ENCODE measurements at regions not wholly inside any gene's neighbourhood (a gene's known extent, or its start where the extent isn't known, plus 50 kb on each side); places are given as distances from the start of the nearest gene placed in this dataset.

DNA sequence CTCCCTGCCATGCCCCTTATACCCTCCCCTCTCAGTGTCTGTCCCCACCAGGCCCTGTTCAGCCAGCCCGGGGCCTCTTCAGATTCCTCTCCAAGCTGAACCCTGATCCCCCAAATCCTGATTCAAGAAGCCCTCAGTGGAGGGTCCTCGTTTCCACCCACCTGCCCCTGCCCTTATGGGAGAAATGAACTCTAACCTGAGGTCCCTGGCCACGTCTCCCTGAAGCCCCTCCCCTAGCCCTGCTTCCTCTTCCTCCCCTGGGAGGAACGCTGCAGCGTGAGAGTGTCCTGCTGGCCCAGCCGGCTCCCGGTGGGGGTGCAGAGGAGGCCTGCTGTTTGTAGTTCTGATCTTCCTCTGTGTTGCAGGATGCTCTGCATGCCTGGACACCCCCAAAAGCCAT, 56.7 kb upstream of the GLI2 start:
- TF ChIP-seq, protein P1, sequence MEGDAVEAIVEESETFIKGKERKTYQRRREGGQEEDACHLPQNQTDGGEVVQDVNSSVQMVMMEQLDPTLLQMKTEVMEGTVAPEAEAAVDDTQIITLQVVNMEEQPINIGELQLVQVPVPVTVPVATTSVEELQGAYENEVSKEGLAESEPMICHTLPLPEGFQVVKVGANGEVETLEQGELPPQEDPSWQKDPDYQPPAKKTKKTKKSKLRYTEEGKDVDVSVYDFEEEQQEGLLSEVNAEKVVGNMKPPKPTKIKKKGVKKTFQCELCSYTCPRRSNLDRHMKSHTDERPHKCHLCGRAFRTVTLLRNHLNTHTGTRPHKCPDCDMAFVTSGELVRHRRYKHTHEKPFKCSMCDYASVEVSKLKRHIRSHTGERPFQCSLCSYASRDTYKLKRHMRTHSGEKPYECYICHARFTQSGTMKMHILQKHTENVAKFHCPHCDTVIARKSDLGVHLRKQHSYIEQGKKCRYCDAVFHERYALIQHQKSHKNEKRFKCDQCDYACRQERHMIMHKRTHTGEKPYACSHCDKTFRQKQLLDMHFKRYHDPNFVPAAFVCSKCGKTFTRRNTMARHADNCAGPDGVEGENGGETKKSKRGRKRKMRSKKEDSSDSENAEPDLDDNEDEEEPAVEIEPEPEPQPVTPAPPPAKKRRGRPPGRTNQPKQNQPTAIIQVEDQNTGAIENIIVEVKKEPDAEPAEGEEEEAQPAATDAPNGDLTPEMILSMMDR (IDR thresholded peaks at IDR 0.05) = no peak
- no peak for TF ChIP-seq EZH2 (IDR thresholded peaks at IDR 0.05; ENCODE audit: borderline replicate concordance, insufficient read depth, low read depth, low read length, poor library complexity, severe bottlenecking)

Measured in B cell (primary cell).